ENCODE measurements at regions not wholly inside any gene's neighbourhood (a gene's known extent, or its start where the extent isn't known, plus 50 kb on each side); places are given as distances from the start of the nearest gene placed in this dataset.

DNA sequence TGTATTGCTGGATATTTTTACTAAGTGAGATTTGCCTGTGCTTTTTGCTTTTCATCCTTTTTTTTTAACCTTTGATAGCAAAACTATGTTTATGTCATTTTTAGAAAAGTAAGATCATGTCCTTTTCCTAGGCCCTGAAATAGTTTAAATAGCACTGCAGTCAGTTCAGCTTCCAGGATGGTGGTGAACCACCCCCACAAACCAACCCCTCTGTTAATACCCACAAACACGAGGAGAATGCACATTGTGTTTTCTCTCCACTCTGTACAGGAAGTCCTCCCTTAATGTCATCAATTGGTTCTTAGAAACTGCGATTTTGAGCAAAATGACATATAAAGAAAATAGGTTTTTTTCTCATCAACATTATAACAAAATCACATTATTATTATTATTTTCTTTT is 117.7 kb upstream of the DSCAM start:
- no peak for TF ChIP-seq GATA3 (IDR thresholded peaks at IDR 0.05; ENCODE audit: low read depth, low read length)
- no peak for TF ChIP-seq GATA2 (IDR thresholded peaks at IDR 0.05; ENCODE audit: low read depth, low read length)

All from SH-SY5Y (cell line).